HG02642 (cell line): ENCODE measurements at regions not wholly inside any gene's neighbourhood (a gene's known extent, or its start where the extent isn't known, plus 50 kb on each side); places are given as distances from the start of the nearest gene placed in this dataset.
"Not testable (repeated sequence)": the region's sequence is repeated elsewhere in the genome, so short reads cannot be mapped to it uniquely, and the experiment has no call there.

Experiments
- ATAC-seq: cut with Tn5 transposase; IDR thresholded peaks from one replicate; pipeline ENCODE4 v1.9.1; 2021; ENCODE audit warnings: mild to moderate bottlenecking; ENCODE audit not compliant: unreplicated experiment, poor library complexity

DNA sequence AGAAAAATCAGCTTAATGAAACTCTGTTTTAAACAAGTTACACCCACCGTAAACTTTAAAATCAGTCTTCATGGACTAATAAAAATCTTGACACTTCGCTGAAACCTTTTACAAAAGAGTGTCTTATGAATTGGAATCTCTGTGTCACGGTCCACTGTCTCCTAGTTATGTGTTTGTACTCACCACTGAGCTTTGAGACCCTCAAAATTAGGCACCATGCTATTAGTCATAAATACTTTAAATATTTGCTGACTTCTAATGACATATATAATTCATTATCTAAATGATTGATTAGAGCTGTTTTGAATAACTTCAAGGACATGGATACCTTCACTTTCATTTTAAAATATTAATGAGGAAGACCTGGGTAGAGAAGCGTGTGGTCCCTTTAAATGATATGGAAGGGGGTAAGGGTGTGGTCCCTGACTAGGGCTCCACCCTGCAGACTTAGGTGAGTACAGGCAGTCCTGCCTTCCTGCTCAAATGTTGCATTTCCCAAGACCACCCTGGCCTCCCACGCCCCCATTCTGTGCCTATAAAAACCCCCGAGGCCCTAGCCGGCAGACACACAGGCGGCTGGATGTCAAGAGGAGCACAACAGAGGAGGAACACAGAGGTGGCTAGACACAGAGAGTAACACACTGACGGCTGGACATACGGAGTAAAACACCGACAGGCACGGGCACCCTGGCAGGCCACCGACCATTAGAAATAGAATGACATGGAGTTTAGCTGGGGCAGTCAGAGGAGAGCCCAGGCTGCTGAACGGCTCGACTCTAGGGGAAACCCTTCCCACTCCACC lies 179.0 kb upstream of the CDH9 start:
- no peak for ATAC-seq

DNA sequence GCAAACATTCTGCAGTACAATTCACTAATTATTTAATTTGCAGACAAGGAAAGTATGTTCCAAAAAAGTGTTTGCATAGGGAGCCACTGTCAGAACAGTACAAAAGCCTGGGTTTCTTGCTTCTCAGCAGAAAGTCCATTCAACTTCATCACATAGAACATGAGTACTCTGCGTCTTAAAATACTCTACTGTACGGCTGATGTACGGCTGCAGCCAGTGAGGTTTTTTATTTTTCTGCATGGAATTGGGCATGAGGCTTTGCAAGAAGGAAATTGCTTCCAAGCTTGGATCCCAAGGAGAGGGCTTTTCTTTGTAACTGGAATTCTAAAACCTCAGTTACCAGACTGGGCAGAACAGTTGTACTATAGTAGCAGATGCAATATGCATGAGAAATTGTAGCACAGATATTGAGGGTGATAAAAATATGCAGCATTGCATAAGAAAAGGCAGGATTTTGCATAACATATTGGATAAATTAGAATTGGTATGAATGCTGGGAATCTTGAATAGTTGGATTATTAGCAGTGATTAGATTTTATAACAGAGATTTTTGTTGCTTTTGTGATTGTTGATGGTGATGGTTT lies 178.1 kb upstream of the CDH9 start:
- ATAC-seq = no peak

DNA sequence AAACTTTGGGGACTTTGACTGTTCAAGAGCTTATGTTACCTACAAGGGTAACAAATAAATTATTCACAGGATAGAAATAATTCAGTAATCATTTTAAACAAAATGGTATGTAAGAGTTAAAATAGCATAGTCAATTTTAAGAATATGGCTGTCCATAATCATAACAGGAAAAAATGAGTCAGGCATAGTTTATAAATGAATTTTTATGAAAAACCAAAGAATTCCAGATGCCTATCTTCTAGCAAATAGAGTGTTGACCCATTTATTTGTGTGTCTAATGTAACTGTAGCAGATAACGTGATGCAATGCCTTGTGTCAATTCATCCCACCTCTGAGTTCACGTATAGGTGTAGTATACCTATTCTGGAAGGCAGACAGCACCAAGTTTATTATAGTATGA lies 169.7 kb upstream of the CDH9 start:
- no peak for ATAC-seq

DNA sequence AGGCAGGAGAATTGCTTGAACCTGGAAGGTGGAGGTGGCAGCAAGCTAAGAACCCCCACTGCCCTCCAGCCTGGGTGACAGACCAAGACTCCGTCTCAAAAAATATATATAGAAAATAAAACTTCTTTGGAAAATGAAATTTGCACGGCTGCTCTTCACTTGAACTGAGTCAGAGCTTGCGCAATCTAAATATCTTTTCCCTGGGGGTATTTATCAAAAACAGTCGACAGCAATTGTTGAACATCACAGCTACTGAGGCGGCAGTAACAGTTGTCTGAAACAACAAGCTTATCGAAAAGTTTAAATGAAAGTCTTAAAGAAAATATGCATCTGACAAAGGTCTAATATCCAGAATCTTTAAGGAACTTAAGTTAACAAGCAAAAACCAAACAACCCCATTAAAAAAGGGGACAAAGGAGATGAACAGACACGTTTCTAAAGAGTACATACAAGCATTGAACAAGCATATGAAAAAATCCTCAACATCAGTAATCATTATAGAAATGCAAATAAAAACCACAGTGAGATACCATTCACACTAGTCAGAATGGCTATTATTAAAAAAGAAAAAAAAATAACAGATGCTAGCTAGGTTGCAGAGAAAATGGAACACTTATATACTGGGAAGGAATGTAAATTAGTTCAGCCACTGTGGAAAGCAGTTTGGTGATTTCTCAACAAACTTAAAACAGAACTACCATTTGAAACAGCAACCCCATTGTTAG lies 153.6 kb upstream of the CDH9 start:
- no peak for ATAC-seq

DNA sequence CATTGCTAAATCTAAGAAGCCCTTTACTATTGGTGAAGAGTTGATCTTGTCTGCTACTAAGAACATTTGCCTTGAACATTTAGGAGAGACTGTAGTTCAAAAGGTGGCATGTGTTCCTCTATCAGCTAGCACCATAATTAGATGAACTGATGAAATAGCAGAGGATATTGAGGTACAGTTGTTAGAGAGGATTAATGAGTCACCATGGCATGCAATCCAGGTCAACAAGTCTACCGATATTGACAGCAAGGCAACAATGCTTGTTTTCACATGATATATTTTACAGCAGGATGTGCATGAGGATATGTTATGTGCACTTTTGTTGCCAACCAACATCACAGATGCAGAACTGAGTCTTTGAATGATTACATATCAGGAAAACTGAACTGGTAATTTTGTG lies 134.3 kb upstream of the CDH9 start:
- ATAC-seq = no peak

DNA sequence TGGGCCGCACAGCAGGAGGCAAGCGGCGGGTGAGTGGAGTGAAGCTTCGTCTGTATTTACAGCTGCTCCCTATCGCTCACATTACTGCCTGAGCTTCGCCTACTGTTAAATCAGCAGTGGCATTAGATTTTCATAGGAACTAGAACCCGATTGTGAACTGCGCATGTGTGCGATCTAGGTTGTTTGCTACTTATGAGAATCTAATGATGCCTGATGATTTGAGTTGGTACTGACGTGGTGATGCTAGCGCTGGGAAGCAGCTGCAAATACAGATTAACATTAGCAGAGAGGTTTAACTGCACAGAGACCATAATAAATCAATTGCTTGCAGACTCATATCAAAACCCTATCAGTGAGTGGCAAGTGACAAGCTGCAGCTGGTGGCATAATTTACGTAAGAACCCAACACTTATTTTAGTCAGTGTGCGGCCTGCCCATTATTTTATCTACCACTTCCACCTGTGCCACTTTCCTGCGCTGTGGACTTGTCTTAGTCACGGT lies 133.4 kb upstream of the CDH9 start:
- ATAC-seq = no peak

DNA sequence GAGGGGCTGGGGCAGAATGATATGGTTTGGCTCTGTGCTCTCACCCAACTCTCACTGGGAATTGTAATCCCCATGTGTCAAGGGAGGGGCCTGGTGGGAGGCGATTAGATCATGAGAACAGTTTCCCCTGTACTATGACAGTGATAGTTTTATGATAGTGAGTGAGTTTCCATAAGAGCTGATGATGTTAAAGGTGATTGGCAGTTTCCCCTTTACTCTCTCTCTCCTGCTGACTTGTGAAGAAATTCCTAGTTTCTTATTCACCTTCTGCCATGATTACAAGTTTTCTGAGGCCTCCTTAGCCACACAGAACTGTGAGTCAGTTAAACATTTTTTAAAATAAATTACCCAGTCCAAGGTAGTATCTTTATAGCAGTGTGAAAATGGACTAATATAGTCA lies 120.4 kb upstream of the CDH9 start:
- ATAC-seq = no peak

DNA sequence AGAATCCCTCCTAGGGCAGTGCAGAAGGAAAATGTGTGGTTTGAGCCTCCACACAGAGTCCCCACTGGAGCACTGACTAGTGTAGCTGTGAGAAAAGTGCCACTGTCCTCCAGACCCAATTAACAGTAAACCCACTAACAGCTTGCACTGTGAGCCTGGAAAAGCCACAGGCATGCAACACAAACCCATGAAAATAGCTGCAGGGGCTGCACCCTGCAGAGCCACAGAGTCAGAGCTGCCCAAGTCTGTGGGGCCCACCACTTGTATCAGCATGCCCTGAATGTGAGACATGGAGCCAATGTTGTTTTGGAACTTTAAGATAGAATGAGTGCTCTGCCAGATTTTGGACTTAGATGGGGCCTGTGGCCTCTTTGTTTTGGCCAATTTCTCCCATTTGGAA lies 119.8 kb upstream of the CDH9 start:
- ATAC-seq = no peak

DNA sequence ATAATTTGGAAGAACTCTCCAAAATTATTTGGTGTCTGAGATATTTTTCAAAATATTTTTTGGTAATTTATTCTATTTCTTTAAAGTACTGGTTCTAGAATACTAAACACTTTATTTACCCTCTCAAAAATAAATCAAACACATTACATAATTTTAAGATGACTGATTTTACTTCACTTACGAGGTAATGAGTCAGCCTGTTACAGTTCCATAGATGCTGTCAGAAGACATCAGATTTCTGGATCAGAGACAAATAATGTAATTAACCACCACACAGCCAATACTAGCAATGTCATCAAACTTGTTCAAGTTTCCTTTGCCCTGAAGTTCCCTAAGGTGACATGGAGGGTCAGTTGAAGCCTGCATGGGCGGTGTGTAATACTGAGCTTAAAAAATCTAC lies 106.1 kb upstream of the CDH9 start:
- no peak for ATAC-seq

DNA sequence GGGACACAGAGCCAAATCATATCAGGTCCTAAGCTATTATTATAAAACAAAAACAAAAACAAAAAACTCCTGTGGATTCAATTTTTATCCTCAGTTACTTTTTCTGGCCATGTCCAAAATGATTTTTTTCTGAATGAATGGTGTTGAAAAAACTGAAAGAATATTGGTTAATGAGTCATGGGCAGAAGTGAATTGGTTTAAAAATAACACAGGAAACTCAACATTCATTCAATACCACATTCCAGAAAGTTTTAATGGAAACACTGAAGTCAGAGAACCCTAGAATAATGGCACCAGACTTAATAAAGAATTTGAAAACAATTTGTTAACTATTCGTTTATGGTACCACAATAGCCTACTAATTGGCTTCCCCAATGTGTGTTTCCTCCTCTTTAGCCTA lies 102.4 kb upstream of the CDH9 start:
- ATAC-seq = no peak

DNA sequence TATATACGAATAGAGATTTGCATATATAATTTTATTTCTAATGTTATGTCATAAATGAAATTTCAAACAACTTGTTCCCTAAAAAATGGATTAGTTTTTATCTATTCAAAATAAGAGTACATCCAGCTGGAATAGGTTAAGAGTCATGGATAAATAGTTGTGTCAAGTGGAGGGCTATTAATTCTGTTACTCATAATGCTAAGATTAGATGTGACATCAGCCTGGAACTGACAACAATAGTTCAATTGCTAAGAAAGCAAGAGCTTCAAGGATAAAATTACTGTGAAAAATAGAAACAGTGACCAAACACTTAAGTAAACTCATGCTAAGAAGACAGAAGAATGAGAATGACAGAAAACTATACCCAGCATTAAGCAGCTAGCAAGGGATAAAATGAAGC lies 92.2 kb upstream of the CDH9 start:
- ATAC-seq = no peak

DNA sequence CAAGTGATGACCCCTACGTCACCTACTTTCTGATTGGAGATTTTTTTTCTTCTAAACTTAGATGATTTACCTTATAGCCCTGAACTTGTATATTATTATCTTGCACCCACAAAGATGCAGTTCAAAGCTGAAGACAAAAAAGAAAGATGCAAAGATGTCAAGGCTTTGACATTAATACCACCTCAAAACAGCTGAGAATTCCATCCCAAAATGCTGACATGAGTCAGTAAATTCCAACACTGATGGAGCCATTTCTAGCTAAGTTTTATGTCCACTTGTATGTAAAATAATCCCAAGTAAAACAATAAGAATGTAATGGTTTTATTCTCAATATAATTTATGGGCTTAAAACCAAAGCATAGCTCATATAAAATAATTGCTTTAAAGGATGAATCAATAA lies 91.5 kb upstream of the CDH9 start:
- ATAC-seq = no peak

DNA sequence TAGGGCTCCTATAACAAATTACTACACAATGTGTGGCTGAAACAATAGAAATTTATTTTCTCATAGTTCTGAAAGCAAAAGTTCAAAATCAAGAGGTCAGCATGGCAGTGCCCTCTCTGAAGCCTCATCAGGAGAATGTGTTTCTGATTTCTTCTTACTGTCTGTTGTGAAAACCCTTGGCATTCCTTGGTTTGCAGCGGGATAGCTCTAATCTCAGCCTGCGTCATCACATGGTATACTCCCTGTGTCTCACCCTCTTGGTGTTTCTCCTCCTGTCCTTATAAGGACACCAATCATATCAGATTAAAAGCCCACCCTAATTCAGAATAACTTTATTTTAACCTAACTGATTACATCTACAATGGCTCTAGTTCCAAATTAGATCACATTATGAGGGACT lies 87.5 kb upstream of the CDH9 start:
- ATAC-seq = no peak

DNA sequence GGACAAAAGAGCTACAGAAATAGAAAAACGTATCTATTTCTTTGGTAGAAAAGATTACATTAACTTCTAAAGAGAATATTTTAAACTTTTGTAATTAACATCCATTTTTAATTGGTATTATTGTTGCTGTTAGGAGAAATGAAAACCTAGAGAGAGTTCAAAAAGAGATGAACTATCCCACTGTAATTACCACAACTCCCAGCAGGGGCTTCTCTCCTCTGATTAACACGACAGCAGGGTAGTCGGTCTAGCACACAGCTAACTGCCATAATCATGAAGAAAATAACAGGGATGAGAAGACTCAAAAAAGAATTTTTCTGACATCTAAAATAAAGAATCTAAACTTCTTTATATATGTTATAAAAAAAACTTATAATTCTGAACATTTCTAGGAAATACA lies 86.2 kb upstream of the CDH9 start:
- ATAC-seq = no peak

DNA sequence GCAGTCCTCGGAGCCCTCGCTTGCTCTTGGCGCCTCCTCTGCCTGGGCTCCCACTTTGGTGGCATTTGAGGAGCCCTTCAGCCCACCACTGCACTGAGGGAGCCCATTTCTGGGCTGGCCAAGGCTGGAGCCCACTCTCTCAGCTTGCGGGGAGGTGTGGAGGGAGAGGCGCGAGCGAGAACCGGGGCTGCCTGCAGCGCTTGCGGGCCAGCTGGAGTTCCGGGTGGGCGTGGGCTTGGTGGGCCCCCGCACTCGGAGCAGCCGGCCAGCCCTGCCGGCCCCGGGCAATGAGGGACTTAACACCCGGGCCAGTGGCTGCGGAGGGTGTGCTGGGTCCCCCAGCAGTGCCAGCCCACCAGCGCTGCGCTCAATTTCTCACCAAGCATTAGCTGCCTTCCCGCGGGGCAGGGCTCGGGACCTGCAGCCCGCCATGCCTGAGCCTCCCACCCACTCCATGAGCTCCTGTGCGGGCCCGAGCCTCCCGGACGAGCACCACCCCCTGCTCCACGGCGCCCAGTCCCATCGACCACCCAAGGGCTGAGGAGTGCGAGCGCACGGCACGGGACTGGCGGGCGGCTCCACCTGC lies 81.4 kb upstream of the CDH9 start:
- ATAC-seq = not testable (repeated sequence)

DNA sequence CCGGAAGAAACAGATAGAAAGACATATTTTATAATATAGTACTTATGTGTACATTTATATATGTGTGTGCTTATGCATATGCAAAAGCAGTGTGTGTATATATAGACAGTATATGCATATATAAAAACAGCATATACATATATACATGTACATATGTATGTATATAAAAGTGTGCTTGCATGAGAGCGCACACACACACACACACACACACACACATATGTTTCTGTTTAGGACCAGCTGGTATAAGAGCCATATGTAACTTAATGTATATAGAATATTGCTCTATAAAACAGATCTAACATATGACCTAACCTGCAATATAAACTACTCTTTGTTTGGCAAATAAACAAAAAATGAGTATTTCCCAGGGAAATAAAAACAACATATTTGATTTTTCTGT lies 65.1 kb upstream of the CDH9 start:
- ATAC-seq = no peak

DNA sequence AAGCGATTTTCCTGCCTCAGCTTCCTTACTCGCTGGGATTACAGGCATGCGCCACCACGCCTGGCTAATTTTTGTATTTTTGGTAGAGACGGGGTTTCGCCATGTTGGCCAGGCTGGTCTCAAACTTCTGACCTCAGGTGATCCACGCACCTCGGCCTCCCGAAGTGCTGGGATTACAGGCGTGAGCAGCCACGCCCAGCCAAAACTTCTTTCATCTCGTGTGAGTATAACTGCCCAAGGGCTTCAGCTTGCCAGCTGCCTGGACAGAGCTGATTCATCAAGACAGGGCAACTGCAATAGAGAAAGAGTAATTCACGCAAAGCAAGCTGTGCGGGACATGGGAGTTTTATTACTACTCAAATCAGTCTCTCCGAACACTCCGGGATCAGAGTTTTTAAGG lies 57.4 kb upstream of the CDH9 start:
- ATAC-seq = not testable (repeated sequence)

DNA sequence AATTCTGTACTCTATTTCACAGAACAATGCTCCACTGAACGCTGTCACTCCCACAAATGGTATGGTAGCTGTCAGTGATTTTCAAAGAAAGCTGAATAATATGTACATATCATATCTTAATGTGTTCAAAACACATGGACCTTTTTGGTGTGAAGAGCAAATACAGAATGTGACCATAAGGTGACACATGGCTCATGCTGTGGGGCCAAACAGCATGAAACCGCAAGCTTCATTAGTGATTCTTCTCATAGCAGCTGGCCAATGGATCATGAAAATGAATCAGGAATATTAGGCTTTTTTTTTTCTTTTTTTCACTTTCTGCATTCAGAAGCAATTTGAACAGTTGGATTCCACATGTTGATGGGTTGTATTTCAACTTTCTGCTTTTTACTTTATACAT lies 54.9 kb upstream of the CDH9 start:
- ATAC-seq = no peak

DNA sequence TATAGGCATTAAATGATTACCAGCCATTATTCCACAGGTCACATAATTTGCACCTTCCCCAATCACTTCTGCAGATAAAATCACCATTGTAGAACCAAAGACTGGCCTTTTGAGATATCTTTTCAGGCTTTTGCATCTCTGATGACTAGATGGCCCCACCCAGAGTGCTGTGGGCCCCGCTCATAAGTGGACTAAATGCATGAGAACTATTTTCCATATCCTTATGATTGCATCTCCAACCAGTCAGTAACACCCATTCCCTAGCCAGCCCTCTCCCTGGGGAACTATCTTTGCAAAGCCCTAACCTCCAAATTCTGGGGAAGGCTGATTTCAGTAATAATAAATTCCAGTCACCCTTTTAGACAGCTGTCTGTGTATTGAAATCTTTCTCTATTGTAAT lies 53.5 kb upstream of the CDH9 start:
- no peak for ATAC-seq

DNA sequence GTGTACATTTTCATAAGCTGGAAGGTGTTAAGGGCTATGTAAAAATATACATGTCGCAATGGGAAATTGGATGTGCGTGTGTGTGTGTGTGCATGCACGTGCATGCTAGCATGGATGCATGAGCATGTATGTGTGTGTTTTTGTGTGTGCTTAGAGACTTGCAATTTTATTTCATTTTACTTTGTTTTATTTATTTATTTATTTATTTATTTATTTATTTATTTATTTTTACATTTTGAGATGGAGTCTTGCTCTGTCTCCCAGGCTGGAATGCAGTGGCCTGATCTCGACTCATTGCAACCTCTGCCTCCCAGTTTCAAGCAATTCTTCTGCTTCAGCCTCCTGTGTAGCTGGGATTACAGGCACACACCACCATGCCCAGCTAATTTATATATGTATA lies 50.4 kb upstream of the CDH9 start:
- ATAC-seq = not testable (repeated sequence)
